Lung (tissue), 11 donors: ENCODE measurements at regions not wholly inside any gene's neighbourhood (a gene's known extent, or its start where the extent isn't known, plus 50 kb on each side); places are given as distances from the start of the nearest gene placed in this dataset.

Experiments used
- ATAC-seq: fragments of 200-7000 bp; cut with Tn5 transposase; one replicate; pipeline ENCODE4 v1.9.1; 2020; ENCODE audit warnings: moderate number of reproducible peaks; ENCODE audit not compliant: insufficient read depth, low FRiP score
- DNase-seq, 3 donors: peaks; one replicate each; pipeline ENCODE4 v3.0.0-alpha.2; 2013 to 2017
- H3K27ac ChIP-seq, 2 donors: one replicate each; pipeline ENCODE4 v1.5.1; 2013; ENCODE audit warnings: mild to moderate bottlenecking in 2 of 2, moderate library complexity in 2 of 2, control low read depth in 1 of 2, inconsistent platforms in 1 of 2, low read depth in 1 of 2, low read length in 1 of 2
- H3K27me3 ChIP-seq, 3 donors: one replicate each; pipeline ENCODE4 v1.5.1; 2013; ENCODE audit warnings: low read length in 2 of 3; ENCODE audit not compliant: control insufficient read depth in 3 of 3, insufficient read depth in 3 of 3
- H3K36me3 ChIP-seq, 4 donors: one replicate each; pipeline ENCODE4 v1.5.1; 2013; ENCODE audit warnings: low read length in 4 of 4, mild to moderate bottlenecking in 1 of 4, moderate library complexity in 1 of 4; ENCODE audit not compliant: control insufficient read depth in 4 of 4, insufficient read depth in 4 of 4
- H3K4me1 ChIP-seq, 5 donors: one replicate each; pipeline ENCODE4 v1.5.1; 2013; ENCODE audit warnings: low read length in 5 of 5, mild to moderate bottlenecking in 2 of 5, moderate library complexity in 1 of 5; ENCODE audit not compliant: control insufficient read depth in 5 of 5, insufficient read depth in 5 of 5
- H3K4me3 ChIP-seq: one replicate; pipeline ENCODE4 v1.5.1; 2013; ENCODE audit warnings: mild to moderate bottlenecking, control low read depth, moderate library complexity
- H3K9ac ChIP-seq, 2 donors: one replicate each; pipeline ENCODE4 v1.5.1; 2013; ENCODE audit warnings: low read length in 2 of 2, control low read depth in 1 of 2; ENCODE audit not compliant: insufficient read depth in 1 of 2
- H3K9me3 ChIP-seq, 4 donors: one replicate each; pipeline ENCODE4 v1.5.1; 2013; ENCODE audit warnings: low read length in 3 of 4, mild to moderate bottlenecking in 1 of 4, moderate library complexity in 1 of 4; ENCODE audit not compliant: control insufficient read depth in 4 of 4, insufficient read depth in 3 of 4
- WGBS, 2 donors: extraction: QIAGEN DNeasy Blood & Tissue Kit; methylation state at CpG; one replicate each; pipeline ENCODE4 v1.1.7; 2013; 5-methylcytosine and 5-hydroxymethylcytosine counted together
- TF ChIP-seq, protein P1 (sequence below): IDR thresholded peaks from 2 replicates; pipeline ENCODE4 v1.5.1; 2012; ENCODE audit warnings: mild to moderate bottlenecking; ENCODE audit errors: control extremely low read depth, extremely low read depth
- donor health status: control.
- donor health status: control.
- donor health status: Bipolar disorder and iron deficiency.
- donor health status: healthy.
- donor health status: DM: yes; HTN: yes; CAD: no.

DNA sequence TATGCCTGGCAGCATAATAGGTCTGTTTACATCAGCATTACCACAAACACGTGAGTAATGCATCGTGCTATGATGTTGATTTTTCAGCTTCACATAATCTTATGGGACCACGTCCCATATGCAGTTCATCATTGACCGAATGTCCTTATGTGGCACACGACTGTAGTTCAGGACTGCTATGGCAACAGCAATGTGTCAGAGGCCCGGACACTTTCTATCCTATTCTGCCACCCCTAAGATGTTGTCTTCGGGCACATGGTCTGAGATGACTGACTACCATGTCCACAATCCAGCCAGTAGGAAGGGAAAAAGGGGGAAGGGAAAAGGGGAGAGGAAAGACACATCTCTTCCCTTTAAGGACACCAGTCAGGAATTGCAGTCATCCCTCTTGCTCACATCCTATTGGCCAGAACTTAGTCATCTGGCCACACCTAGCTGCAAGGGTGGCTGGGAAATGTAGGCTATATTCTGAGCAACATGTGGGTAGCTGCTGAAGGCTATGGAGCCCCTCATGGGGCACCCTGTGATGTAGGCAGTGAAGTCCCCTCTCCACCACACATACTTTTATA is 196.0 kb upstream of the RBPJ start:
- no peaks in the 10 kb centered on the region for H3K36me3 ChIP-seq
- H3K9me3 ChIP-seq: peaks cover 0 to 3% (median 0%) of the 10 kb centered on the region in 4 donors
- TF ChIP-seq, protein P1, sequence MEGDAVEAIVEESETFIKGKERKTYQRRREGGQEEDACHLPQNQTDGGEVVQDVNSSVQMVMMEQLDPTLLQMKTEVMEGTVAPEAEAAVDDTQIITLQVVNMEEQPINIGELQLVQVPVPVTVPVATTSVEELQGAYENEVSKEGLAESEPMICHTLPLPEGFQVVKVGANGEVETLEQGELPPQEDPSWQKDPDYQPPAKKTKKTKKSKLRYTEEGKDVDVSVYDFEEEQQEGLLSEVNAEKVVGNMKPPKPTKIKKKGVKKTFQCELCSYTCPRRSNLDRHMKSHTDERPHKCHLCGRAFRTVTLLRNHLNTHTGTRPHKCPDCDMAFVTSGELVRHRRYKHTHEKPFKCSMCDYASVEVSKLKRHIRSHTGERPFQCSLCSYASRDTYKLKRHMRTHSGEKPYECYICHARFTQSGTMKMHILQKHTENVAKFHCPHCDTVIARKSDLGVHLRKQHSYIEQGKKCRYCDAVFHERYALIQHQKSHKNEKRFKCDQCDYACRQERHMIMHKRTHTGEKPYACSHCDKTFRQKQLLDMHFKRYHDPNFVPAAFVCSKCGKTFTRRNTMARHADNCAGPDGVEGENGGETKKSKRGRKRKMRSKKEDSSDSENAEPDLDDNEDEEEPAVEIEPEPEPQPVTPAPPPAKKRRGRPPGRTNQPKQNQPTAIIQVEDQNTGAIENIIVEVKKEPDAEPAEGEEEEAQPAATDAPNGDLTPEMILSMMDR: no peak
- DNase-seq: no peak
- no peak for ATAC-seq
- no peak overlapping the region for H3K27ac ChIP-seq
- no peaks in the 10 kb centered on the region for H3K27me3 ChIP-seq
- no peak overlapping the region for H3K9ac ChIP-seq
- H3K4me3 ChIP-seq: no peak overlapping the region
- 89 to 95% methylated on average over 7 of the region's 7 CpGs for WGBS, 2 donors
- H3K4me1 ChIP-seq: peaks cover 0 to 3% (median 0%) of the 10 kb centered on the region in 5 donors

DNA sequence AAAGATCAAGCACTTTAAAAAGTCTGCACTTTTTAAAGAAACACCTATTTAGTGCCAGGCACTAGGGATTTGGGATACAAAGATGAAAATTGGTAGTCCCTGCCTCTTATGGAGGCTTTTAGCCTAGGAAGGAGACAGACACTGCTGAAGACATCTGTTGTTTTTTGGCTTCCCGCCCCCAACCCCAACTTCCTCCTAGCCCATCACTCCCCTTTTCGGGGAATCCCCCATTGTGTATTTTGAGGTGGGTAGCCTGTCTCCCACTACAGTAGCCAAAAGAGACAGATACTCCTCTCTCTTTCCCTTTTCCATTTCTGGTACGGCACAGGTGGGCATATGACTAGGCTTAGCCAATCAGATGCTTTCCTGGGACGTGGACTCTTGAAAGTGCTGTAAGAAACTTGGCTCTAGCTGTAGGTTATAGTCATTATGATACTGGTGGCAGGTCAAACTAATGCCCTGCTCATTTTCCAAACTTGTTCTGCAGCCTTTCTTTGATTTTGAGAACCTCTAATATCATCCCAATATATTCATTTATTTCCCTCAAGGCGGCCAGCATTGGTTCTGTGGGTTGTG is 194.6 kb upstream of the RBPJ start:
- Histone ChIP-seq H3K9me3 (peaks cover 0 to 3% (median 0%) of the 10 kb centered on the region in 4 donors), H3K36me3 (no peaks in the 10 kb centered on the region), H3K4me1 (peaks cover 0 to 3% (median 0%) of the 10 kb centered on the region in 5 donors), H3K9ac (no peak overlapping the region), H3K4me3 (no peak overlapping the region), H3K27me3 (no peaks in the 10 kb centered on the region), H3K27ac (no peak overlapping the region)
- DNase-seq (no peak), ATAC-seq (no peak)
- 71 to 75% methylated on average over 5 of the region's 5 CpGs for WGBS, 2 donors
- TF ChIP-seq, protein P1: no peak

DNA sequence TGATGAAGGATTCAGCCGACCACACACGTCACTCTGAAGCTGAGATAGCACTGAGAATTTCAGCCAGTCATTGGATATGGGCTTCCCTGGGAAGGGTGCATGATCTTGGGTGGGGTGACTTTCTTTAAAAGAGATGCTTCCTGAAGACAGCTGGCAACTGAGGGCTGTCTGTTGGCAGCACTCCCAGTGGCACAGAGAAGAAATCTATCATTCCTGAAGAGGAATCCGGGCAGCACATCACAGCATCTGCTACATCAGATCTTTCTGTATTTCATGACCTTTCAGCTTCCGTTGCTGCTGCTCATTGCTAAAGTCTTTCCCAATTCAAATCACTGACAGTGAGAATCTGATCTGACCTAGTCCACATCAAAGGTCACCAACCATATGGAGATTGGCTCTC is 193.8 kb upstream of the RBPJ start:
- TF ChIP-seq, protein P1: no peak
- WGBS, 2 donors: 85 to 93% methylated on average over 4 of the region's 4 CpGs
- ATAC-seq (no peak), DNase-seq (no peak)
- Histone ChIP-seq H3K27ac (no peak overlapping the region), H3K4me3 (no peak overlapping the region), H3K36me3 (no peaks in the 10 kb centered on the region), H3K9ac (no peak overlapping the region), H3K4me1 (peaks cover 0 to 3% (median 0%) of the 10 kb centered on the region in 5 donors), H3K9me3 (peaks cover 0 to 3% (median 0%) of the 10 kb centered on the region in 4 donors), H3K27me3 (no peaks in the 10 kb centered on the region)
